Stimulated activated CD4-positive, alpha-beta T cell treated with anti-CD3 and anti-CD28 coated beads, Interleukin-15, amount 100 ng/mL, for 24 hours (primary cell): ENCODE measurements at regions not wholly inside any gene's neighbourhood (a gene's known extent, or its start where the extent isn't known, plus 50 kb on each side); places are given as distances from the start of the nearest gene placed in this dataset.

Source experiments
- DNase-seq: peaks from one replicate; pipeline ENCODE4 v3.0.0-alpha.2; 2020

GRCh38 chrX:8323356-8323755, 141.3 kb upstream of the VCX3B start:
- DNase-seq, result no peak

GRCh38 chrX:8341814-8342590, 122.6 kb upstream of the VCX3B start:
- DNase-seq, result no peak

GRCh38 chrX:8345473-8345872, 119.2 kb upstream of the VCX3B start:
- DNase-seq, result no peak

GRCh38 chrX:8346060-8346459, 118.6 kb upstream of the VCX3B start:
- DNase-seq, result no peak

GRCh38 chrX:8346892-8347291, 117.7 kb upstream of the VCX3B start:
- DNase-seq, result no peak

GRCh38 chrX:8349816-8350544, 114.7 kb upstream of the VCX3B start:
- no peak for DNase-seq

- DNase-seq, result no peak
Measured at GRCh38 chrX:8358302-8358701, 106.3 kb upstream of the VCX3B start.

GRCh38 chrX:8364369-8365141, 100.1 kb upstream of the VCX3B start:
- DNase-seq, result peak; percentile 1

GRCh38 chrX:8366481-8366880, 98.1 kb upstream of the VCX3B start:
- no peak for DNase-seq

GRCh38 chrX:8374041-8374825, 90.4 kb upstream of the VCX3B start:
- no peak for DNase-seq

GRCh38 chrX:8377041-8377440, 87.6 kb upstream of the VCX3B start:
- no peak for DNase-seq

- DNase-seq, result no peak
Measured at GRCh38 chrX:8390771-8391170, 73.9 kb upstream of the VCX3B start.

GRCh38 chrX:8403988-8404387, 60.6 kb upstream of the VCX3B start:
- DNase-seq, result no peak

- DNase-seq, result no peak
Measured at GRCh38 chrX:8404471-8404870, 60.2 kb upstream of the VCX3B start.

GRCh38 chrX:8404926-8405325, 59.7 kb upstream of the VCX3B start:
- DNase-seq, result no peak

GRCh38 chrX:8405631-8406030, 59.0 kb upstream of the VCX3B start:
- DNase-seq, result no peak

- DNase-seq, result no peak
Measured at GRCh38 chrX:8413279-8413678, 51.4 kb upstream of the VCX3B start.
